SK-N-MC (cell line): ENCODE measurements at regions not wholly inside any gene's neighbourhood (a gene's known extent, or its start where the extent isn't known, plus 50 kb on each side); places are given as distances from the start of the nearest gene placed in this dataset.

ENCODE experiments used
- DNase-seq: peaks from one replicate; pipeline ENCODE4 v3.0.0-alpha.2; 2011; ENCODE audit warnings: low read depth, low spot score
- H3K27ac ChIP-seq: fragments of 200-600 bp; sonication (generic); 2 replicates; pipeline ENCODE4 v1.5.1; 2016; ENCODE audit warnings: mixed run types
- H3K36me3 ChIP-seq: fragments of 200-600 bp; sonication (generic); 2 replicates; pipeline ENCODE4 v1.6.1; 2017; ENCODE audit warnings: antibody characterized with exemption, low read length, mixed read lengths; ENCODE audit not compliant: insufficient read depth
- H3K4me3 ChIP-seq: fragments of 200-600 bp; sonication (generic); 2 replicates; pipeline ENCODE4 v1.5.1; 2016
- H3K9ac ChIP-seq: fragments of 200-600 bp; sonication (generic); 2 replicates; pipeline ENCODE4 v1.8.0; 2017; ENCODE audit warnings: mixed run types, mixed read lengths; ENCODE audit not compliant: insufficient read length
- H3K9me3 ChIP-seq: fragments of 200-600 bp; sonication (generic); 2 replicates; pipeline ENCODE4 v1.6.1; 2017; ENCODE audit warnings: low read depth, mild to moderate bottlenecking, antibody characterized with exemption, low read length, moderate library complexity, mixed read lengths
- EZH2 ChIP-seq: fragments of 200-600 bp; sonication (generic); IDR thresholded peaks from one replicate; pipeline ENCODE4 v1.6.1; 2017; ENCODE audit warnings: antibody characterized with exemption
- FOXP2 ChIP-seq: optimal IDR thresholded peaks from 2 replicates; pipeline ENCODE3; 2011; ENCODE audit warnings: mild to moderate bottlenecking, moderate library complexity; ENCODE audit not compliant: insufficient read depth; ENCODE audit errors: extremely low read length, control extremely low read depth
- POLR2AphosphoS5 ChIP-seq: IDR thresholded peaks from 2 replicates; pipeline ENCODE4 v1.6.1; 2012; ENCODE audit warnings: mild to moderate bottlenecking, low read depth, low read length, borderline replicate concordance

DNA sequence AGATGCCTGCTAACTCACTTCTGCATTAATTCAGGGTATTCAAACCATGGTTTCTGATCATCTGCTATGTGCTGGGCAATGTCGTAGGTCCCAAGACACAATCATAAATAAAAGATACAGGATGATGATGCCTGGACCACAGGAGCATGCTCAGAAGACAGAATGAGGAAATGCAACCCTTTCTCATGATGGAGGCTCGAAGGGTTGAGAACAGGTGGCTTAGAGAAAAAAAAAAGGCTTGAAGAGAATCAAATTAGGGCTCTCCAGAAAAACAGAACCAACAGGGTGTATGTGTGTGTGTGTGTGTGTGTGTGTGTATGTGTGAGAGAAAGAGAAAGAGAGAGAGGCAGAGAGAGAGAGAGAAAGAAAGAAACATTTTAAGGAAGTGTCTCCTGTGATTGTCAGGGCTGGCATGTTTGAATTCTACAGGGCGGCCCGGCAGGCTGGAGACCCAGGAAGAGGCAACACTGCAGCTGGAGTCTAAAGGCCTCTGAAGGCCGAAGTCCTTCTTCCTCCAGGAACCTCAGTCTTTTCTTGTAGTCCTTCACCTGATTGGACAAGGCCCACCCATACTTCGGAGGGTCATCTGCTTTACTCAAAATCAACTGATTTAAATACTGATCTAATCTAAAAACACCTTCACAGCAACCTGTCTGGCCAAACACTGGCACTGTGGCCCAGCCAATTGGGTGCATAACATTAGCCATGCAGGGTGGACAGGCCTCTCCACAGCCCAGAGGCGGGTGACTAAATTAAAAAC, 143.8 kb downstream of the ERMARD start:
- no peak for TF ChIP-seq EZH2
- no peak for TF ChIP-seq POLR2AphosphoS5
- no peak for TF ChIP-seq FOXP2
- Histone ChIP-seq H3K9ac (no peak overlapping the region), H3K27ac (no peak overlapping the region), H3K36me3 (no peaks in the 10 kb centered on the region), H3K4me3 (no peak overlapping the region), H3K9me3 (no peaks in the 10 kb centered on the region)
- no peak for DNase-seq

DNA sequence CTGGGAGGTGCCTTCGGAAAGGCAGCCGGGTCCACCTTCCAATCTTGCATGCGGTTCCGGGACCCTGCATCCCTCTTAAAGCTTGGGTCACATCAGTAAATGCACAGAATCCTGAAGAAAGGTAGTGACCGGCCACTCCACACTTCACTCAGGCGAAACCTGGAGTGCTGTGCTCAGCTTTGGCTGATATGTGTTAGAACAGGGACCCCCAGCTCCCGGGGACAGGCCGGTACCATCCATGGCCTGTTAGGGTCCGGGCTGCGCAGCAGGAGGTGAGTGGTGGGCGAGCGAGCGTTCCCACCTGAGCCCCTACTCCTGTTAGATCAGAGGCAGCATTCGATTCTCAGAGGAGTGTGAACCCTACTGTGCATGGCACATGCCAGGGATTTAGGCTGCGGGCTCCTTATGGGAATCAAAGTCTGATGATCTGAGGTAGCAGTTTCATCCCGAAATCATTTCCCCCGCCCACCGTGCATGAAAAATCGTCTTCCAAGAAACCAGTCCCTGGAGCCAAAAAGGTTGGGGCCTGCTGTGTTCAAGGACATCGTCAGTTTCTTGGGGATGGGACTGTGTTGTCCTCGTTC, 143.0 kb downstream of the ERMARD start:
- TF ChIP-seq POLR2AphosphoS5 = no peak
- no peak for TF ChIP-seq EZH2
- TF ChIP-seq FOXP2 = no peak
- DNase-seq = no peak
- Histone ChIP-seq H3K9me3 (no peaks in the 10 kb centered on the region), H3K27ac (no peak overlapping the region), H3K4me3 (no peak overlapping the region), H3K9ac (no peak overlapping the region), H3K36me3 (no peaks in the 10 kb centered on the region)

DNA sequence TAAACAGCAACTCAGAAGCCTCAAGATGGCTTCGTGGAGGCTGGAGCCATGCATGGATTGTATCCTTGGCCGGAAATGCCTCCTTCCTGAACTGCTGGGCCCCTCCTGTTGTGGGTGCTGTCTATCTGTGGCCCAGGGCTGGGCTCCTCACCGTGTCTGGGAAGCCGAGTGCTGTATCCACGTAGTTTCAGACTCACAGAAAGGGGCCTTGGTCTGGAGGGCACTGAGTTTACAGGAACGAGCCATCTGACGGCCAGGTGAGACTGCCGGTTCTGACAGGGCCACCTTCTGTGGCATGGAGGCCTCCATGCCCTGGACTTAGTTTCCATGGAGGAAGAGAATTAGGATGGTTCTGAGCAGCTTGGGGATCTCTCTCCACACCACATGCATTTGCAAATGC, 142.2 kb downstream of the ERMARD start:
- TF ChIP-seq EZH2 (no peak), POLR2AphosphoS5 (no peak), FOXP2 (no peak)
- no peaks in the 10 kb centered on the region for H3K36me3 ChIP-seq
- H3K4me3 ChIP-seq = no peak overlapping the region
- H3K27ac ChIP-seq = no peak overlapping the region
- H3K9ac ChIP-seq = no peak overlapping the region
- no peak for DNase-seq
- H3K9me3 ChIP-seq = no peaks in the 10 kb centered on the region

DNA sequence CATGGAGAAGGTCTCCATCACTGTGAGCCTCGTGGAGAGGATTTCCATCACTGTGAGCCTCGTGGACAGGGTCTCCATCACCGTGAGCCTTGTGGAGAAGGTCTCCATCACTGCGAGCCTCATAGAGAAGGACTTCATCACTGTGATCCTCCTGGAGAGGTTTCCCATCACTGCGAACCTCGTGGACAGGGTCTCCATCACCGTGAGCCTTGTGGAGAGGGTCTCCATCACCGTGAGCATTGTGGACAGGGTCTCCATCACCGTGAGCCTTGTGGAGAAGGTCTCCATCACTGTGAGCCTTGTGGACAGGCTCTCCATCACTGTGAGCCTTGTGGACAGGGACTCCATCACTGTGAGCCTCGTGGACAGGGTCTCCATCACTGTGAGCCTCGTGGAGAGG, 140.4 kb downstream of the ERMARD start:
- H3K36me3 ChIP-seq = no peaks in the 10 kb centered on the region
- H3K27ac ChIP-seq = no peak overlapping the region
- no peaks in the 10 kb centered on the region for H3K9me3 ChIP-seq
- H3K4me3 ChIP-seq = no peak overlapping the region
- TF ChIP-seq FOXP2 (no peak), EZH2 (no peak), POLR2AphosphoS5 (no peak)
- H3K9ac ChIP-seq = no peak overlapping the region
- no peak for DNase-seq

DNA sequence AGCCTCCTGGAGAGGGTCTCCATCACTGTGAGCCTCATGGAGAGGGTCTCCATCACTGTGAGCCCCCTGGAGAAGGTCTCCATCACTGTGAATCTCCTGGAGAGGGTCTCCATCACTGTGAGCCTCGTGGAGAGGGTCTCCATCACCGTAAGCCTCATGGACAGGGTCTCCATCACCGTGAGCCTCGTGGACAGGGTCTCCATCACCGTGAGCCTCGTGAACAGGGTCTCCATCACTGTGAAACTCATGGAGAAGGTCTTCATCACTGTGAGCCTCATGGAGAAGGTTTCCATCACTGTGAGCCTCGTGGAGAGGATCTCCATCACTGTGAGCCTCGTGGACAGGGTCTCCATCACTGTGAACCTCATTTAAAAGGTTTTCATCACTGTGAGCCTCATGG, 140.0 kb downstream of the ERMARD start:
- Histone ChIP-seq H3K4me3 (no peak overlapping the region), H3K36me3 (no peaks in the 10 kb centered on the region), H3K27ac (no peak overlapping the region), H3K9me3 (no peaks in the 10 kb centered on the region), H3K9ac (no peak overlapping the region)
- no peak for TF ChIP-seq EZH2
- no peak for TF ChIP-seq POLR2AphosphoS5
- TF ChIP-seq FOXP2 = no peak
- no peak for DNase-seq

DNA sequence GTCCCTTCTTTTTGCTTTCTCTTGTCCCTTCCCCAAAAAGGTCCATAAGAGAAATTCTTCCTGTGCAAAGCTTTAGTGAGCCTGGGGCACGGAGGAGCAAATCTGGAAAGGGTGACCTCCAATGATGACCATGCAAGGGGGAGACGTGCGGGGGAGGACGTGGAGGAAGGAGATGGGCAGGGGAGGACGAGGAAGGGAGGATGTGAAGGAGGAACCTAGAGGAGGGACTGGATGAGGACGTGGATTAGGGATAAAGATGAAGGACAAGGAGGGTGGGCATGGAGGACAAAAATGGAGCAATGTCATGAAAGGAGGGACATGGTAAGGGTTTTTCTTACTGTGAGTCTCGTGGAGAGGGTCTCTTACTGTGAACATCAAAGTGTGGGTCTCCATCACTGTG, 139.5 kb downstream of the ERMARD start:
- no peak for DNase-seq
- TF ChIP-seq POLR2AphosphoS5 (no peak), FOXP2 (no peak), EZH2 (no peak)
- Histone ChIP-seq H3K27ac (no peak overlapping the region), H3K36me3 (no peaks in the 10 kb centered on the region), H3K4me3 (no peak overlapping the region), H3K9ac (no peak overlapping the region), H3K9me3 (no peaks in the 10 kb centered on the region)

DNA sequence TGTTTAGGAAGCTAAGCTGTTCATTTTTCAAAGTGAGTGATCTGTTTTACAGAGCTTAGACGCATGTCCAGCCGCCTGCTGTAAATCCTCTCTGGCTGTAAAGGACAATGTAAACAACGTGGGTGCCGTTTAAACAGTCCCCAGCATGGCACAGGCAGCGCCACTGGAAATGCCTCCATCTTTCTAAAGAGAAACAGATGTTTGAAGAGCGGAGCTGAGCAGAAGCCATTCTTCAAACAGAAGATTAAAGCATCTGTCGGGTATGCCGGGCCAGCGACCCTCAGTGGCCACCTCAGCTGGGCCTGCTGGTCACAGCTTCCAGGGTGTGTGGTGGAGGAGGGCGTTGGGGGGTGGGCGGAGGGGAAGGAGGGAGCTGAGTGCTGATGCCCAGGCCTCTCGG, 138.6 kb downstream of the ERMARD start:
- Histone ChIP-seq H3K36me3 (no peaks in the 10 kb centered on the region), H3K9ac (no peak overlapping the region), H3K9me3 (no peaks in the 10 kb centered on the region)

DNA sequence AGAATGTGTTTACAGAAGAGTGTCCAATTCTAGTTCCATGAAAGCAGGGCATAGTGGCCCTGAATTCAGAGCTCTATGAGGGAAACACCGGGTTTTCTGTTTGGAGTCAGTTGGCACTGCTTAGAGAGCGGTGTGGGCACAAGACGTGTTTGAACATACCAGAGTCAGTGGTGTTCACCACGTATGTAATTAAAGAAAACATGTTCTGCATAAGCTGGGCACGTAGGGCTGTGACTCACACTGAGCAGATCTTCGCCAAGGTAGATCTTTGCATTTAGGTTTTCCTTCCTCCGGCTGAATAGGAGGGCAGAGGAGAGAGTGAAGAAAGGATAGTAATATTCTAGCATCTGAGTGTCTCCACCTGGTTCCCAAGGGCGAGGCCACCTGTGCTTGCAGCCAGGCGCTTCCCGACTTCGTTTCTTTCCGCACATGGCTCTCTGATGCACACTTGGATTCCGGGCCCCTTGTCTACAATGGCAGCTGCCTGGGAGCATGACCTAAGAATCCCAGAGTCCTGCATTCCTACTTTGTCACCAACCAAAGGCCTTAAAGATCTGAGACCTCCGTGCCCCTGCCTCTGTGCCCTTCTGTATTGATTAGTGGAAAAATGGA, 136.2 kb downstream of the ERMARD start:
- DNase-seq = no peak
- Histone ChIP-seq H3K9me3 (no peaks in the 10 kb centered on the region), H3K36me3 (no peaks in the 10 kb centered on the region), H3K4me3 (no peak overlapping the region), H3K27ac (no peak overlapping the region), H3K9ac (no peak overlapping the region)
- TF ChIP-seq EZH2 (no peak), POLR2AphosphoS5 (no peak), FOXP2 (no peak)

More for the DNA sequence above, 138.6 kb downstream of the ERMARD start:
- Histone ChIP-seq H3K4me3 (no peak overlapping the region), H3K27ac (no peak overlapping the region)
- TF ChIP-seq EZH2 = no peak
- TF ChIP-seq POLR2AphosphoS5 = no peak
- TF ChIP-seq FOXP2 = no peak
- no peak for DNase-seq
